Activated gamma-delta T cell treated with anti-CD3 and anti-CD28 coated beads, Interleukin-2, amount 50 U/mL, for 16 hours (primary cell): ENCODE measurements at regions not wholly inside any gene's neighbourhood (a gene's known extent, or its start where the extent isn't known, plus 50 kb on each side); places are given as distances from the start of the nearest gene placed in this dataset.

Experiments used
- DNase-seq: peaks from one replicate; pipeline ENCODE4 v3.0.0-alpha.2; 2020; ENCODE audit warnings: low read depth

DNA sequence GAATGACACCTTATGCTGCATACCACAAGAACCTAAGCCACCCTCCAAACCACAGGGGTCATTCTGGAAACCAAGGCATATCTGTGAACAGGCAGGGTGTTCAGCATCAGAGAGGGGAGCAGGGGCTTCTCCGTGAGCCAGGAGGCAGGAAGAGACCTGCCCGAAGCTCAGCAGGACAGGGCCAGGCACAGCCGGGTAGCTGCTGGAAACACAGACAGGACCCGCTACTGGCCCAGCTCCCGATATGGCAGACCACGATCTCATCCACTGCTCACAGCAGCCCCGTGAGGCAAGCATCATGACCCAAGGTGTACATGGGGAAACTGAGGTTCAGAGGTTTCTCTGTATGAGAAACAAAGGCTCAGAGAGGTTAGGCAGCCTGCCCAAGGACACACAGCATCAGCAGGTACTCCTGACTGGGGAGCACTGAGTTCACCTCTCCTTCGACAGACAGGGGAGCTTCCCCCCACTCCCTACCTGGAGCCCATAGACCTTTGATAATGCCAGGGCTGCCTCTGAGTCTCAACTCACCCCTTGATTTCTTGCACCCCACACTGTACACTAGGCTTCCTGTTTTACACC, 317.7 kb downstream of the MATN1 start:
- DNase-seq, result no peak

DNA sequence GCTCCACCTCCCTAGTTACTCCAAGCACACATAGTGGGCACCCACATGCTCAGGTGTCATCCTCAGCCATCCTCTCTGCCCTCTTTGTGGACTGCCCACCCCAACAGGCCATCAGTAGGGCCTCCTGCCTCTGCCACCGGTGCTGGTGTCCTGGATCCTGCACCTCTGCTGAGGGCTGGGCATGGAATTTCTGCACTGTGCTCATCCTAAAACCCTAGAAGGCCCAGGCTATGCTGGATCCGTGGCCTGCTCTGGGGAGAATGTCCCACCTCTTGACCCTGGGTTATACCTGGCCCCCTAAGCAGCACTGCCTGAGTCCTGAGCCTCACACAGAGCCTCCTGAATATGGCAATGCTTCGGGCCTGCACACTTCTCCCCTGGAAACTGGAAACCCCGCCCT, 318.3 kb downstream of the MATN1 start:
- DNase-seq, result no peak

DNA sequence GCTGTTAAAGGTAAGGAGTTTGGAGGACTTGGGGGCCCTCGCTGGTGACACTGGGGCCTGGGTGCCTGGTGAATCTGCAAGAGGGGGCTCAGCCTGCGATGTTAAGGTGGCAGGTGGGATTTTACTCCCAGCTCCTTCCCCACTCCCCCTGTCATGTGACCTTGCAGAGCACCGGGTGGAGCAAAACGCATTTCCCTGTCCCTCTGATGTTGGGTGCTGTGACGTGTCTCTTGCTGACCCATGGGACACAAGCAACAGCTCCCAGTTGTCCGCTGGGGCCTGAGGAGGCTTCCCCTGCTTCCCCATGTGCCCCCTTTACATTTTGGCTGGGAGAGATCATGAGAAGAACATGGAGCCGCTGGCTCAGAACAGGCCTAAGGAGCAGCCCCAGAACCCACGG, 319.0 kb downstream of the MATN1 start:
- no peak for DNase-seq

DNA sequence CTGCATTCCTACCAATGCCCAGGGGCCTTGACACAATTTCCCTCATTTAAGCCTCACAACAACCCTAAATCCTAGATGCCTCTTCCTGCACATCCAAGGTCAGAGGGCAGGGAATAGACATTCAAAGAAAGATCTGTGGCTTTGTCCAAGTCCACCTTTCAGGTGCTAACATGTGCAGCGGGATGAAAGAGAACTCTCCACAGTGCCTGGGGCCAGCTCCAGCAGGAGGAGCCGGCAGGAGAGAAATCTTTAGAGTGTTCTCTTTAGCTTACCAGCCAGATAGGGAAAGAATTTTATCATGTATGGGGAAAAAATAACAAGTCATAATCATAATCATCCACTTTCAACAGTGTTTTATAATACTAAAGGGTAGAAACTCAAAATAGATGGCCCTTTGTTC, 319.7 kb downstream of the MATN1 start:
- no peak for DNase-seq

DNA sequence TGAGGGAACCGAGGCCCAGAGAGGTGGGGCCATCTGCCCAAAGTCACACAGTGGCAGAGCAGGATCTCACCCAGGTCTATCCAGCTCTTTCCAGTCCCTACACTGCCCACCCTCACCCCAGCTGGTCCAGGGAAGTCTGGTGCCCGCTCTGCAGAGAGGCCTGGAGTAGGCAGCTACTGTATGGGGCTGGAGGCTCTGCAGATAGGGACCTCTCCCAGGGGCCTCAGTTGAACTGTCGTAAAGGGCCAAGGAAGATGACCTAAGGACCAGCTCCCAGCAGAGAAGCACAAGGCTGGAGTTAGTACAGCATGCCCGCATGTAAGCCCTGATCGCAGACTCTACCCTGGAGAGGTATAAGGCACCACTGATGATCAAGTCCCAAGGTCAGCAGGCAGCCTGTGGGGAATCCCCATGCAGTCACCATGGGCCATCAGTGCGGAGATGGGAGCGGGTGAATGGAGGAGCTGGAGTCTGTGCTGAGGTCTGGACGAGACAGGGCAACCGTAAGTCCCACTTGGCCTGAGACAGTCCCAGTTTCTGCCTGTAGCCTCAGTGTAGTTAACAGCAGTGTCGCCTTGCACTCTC, 320.2 kb downstream of the MATN1 start:
- DNase-seq, result no peak

DNA sequence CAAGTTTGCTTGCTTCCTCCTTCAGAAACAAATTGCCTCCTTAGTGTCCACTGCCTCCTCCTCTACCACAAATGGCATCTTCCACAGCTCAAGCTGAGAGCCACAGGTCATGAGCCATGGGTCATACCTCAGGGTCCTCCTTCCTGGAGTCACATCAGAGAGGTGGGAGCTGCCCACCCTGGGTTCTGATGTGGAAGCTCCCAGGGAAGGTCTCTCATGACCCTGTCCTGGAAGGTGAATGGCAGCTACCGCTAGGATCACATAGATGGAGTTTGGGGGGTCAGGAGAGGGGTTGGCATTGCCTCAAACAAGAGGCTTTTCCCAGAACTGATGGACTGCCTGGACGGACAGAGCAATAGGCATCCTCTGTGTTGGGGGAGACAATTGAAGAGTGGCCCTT, 321.4 kb downstream of the MATN1 start:
- no peak for DNase-seq

DNA sequence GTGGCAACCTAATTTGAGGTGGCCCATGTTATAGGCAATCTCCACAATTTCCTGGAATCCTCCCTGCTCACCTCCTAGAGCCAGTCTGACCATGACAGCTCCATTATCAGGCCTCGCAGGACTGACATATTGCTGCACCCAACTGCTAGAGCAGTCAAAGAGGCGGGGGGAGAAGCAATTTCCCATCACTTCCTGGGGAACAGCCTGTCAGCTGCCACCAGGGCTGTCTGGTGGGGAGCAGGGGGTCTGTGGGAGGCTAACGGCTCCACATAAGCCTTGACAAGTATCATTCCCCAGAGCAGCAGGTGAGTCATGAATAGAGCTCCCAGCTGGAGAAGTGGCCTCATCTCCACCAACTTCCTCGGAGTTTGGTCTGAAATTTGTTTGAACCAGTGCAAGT, 322.9 kb downstream of the MATN1 start:
- no peak for DNase-seq

DNA sequence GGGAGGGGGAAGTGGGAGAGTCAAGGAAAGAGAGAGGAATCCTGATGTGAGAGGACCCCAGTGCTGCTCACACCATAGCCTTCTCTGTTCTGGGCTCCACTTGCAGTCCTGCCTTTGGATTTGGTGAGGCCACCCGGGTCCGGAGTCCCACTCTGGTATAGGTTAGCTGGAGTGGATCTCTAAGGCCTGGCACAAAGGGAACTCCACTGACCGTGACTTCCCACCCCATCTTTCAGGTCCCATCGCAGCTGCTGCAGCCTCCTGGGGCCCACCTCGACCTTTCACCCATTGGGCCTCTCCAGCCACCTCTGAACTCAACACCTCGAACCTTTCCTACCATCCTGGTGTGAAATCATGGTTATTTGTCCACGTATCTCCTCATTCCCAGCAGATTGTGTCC, 324.4 kb downstream of the MATN1 start:
- DNase-seq, result no peak

DNA sequence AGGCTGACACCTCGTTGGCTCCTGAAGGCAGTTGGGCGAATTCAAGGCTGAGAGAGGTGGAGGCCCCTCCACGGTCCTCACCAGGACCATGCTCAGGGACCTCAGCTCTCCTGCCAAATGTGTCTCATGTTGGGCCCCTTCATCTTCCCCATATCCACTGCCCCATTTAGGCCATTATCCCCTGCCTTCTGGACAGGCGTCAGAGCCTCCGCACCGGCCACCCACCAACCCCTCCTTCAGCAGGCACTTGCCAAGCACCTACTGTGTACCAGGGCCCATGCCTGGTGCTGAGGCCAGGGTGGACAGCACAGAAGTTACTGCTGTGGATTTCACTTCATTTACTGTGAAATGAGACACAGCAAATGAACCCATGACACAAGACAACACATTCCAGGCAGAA, 325.8 kb downstream of the MATN1 start:
- DNase-seq, result no peak

DNA sequence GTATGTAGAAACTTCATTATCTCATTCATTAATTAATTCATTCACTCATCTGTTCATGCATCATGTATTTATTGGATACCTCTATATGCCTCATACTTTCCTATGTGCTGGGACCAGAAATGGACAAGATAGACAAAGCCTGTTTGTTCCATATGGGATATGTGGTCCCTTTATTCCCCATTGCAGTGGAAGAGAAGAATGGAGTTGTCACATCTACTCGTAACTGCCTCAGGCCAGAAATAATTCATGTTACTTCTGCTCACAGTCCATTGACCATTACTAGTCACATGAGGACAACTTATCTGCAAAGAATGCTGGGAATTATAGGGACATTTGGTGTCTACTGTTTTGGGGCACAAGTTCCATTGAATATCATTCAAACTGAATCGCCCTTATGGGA, 327.8 kb downstream of the MATN1 start:
- no peak for DNase-seq

DNA sequence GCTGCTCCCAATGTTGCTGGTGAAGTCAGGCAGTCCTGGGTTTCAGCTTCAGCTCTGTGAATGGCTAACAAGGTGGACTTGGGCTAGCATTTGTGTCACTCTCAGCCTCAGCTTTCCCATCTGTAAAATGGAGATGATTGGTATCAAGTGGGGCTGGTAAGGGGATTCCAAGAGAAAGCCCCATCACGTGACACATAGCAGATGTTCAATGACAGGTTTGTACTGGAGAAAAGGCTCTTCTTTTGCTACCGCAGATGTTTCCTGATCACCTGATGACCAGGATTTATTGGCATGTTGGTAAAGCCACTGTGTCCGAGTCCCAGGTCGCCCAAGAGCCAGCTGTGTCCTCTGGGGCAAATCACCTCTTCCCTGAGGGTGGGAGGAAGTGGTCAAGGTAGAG, 335.0 kb downstream of the MATN1 start:
- no peak for DNase-seq

DNA sequence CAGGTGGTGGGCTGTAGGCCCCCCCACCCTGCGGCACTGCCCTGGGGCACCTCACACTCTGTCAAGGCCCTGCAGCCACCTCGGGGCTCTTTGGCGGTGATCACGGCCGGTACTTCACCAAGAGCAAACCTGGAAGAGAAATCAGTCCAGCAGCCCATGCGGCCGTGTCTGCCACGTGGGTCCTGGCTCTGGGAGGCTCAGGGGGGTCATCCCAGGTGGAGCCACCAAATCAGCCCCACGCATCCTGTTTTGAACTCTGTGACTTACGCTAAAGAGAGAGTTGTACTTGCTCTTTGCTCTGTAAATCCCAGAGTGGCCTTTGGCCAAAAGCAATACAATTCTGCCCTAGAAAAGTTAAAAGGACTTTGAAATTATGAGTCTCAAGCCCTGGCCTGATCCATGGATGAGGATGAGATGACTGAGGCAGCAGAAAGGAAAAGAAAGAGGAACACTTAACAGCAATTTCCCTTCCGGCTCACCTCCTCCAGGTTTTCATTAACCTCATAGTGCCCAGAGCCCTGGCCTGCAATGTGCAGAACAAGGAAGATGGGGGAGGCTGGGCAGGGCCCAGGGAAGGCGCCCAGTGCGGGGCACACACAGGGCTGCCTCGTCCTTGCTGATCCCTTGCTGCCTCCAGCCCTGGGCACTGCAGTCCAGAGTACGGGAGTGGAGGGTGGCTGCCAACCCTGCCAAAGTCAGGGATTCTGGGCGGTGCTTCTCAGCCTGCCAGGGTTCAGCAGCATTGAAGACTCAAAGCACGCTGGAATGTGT, 337.0 kb downstream of the MATN1 start:
- DNase-seq, result no peak

DNA sequence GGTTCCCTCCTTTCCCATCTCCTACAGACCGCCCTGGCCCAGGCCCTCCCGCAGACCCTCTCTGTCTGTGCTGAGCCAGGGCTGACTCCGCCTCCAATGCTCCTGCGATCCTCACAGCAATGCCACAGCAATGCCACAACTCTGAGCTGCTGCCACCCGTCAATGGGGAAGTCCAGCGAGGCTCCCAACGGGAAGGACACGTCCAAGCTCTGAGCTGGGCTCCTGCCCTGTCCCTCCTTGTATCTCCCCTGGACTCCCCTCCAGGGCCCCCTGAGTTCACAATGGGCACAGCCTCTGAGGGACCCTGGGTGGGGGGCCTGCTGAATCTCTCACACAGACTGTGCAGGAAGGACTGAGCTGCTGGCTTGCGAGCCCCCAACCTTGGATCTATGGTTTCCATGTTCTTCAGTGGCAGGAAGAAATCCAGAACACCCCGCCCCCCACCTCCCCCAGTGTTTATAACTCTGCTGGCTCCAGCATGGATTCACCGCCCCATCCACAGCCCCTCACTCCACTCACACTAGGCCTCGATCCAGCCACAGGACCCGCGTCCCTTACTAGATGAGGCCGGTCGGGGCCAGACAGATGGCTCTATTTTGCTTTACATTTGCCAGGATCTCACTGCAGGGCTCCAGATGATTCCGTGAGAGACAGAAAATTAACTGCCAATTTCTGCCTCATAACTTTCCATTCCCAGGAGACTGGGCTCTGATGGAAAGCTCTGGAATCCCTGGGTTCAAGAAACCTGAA, 338.0 kb downstream of the MATN1 start:
- DNase-seq, result no peak

DNA sequence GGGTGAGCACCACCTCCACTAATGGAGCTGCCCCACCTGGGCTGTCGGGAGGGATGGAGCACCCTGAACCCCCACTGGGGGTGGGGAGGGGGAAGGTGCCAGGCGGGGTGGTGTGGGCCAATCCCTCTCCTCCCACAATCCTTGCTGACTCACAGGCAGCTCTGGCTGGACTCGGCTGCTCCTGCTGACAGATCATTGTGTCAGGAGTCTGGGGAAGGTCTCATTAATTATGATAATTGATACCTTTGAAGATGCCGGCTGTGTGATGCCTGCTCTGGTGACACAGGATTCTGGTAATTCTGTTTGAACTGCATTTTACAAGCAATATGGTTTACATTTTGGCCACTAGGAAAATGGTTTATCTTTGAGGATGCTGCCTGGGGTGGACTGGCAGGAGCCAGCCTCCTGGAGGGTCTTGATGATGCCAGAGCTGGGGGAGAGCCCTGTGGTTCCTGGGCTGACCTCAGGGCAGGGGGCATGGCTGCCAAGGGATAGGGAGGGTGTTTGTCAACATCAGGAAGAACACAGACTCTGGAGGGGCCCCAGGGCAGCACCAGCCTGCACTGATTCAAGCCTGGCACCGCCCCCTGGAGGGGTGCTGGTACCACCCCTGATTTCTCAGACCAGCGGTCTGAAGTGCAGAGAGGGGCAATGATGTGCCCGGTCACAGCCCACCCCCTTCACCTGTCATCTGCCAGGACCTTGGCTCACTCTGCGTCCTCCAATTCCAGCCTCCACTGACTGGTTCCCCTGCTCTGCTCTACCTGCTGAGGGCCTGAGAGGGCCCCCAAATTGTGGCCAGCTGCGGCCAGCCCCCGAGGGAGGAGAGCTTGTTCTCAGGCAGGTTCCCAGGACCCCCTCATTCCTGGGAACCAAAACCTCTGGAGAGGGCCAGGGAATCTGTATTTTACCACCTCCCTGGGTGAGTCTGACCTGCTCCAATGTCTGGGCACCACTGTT, 338.8 kb downstream of the MATN1 start:
- no peak for DNase-seq

DNA sequence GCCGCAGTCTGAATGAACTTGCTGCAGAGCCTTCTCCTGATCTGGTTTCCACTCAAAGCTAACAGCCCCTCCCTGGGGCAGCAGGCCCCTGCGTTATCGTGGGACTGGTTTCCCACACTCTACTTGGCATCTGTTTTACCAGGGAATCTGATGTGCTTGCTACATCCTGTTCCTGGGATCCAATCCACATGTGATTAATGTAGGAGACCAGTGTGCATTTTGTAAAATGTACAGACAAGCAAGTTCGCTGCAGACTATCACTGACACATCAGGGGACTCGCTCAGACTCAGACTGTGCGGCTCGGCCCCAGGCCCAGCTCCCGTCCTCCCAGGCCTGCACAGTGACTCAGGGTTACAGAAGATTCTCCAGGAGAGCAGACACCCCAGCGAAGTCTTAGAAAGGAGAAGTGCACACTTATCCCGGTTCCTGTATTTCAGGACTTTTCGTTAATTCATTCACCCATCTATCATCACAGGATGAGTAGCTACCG, 340.1 kb downstream of the MATN1 start:
- no peak for DNase-seq

DNA sequence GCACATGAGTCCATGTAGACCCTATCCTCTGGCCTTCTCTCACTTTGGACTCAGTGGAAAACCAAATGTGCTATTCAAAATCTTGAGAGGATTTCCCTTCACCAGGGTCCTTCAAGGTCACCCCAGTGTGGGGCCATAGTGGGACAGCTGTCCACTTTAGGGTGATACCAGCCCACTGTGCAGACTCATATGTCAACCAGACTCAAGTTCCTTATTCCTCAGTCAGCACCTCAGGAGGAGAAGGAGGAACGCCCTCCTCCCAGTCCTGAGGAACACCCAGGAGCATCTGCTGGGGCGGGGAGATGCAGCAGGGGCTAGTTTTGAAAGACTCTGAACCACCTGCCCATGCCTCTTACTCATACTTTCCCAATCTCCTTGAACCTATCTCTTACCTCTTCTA, 340.9 kb downstream of the MATN1 start:
- no peak for DNase-seq

DNA sequence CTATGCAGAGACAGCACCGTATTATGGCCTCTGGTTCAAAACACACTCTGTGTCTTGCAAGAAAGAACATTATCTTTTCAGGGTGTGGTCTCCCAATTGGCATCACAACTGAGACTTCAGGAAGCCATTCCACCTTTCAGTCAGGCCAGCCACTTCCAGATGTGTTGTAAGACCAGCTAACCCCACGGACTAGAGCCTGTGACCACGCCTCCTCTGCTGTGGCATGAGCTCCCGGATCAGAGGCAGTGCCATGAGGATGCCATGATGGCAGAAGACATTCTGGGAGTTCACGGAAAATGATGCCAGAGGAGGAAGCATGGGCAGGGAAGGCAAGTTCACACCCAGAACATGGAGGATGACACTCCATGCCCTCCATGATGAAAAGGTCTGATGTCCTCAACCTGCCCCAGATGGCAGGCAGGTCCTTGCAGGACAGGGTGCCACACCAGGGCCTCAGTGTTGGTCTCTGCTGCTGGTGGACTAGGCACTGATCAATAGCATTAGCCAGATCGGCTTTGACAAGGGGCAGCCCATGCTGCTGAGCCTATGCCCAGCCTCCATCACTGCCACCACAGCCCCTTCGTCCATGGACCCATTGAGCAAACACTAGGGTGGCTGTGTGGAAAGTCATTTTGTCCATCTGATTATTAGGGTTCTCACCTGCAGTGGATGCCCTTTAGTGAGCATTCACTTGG, 341.6 kb downstream of the MATN1 start:
- DNase-seq, result no peak

DNA sequence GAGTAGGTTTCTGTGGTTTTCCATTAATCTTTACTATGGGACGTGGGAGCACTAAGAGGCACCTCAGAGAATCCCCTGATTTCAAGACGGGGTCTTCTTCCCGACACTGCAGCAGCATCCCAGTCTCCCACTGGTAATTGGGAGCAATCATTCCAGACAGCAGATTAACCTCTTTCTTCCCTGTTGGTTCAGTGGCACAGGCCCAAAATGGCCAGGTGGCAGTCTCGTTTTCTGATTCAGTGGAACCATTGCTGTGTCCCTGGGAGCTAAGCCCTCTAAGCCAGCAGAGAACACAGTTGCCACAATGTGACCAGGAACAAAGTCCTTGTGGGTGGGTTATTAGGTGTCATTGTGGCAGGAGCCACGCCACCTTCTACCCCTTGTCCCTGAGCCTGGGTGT, 342.1 kb downstream of the MATN1 start:
- DNase-seq, result no peak

DNA sequence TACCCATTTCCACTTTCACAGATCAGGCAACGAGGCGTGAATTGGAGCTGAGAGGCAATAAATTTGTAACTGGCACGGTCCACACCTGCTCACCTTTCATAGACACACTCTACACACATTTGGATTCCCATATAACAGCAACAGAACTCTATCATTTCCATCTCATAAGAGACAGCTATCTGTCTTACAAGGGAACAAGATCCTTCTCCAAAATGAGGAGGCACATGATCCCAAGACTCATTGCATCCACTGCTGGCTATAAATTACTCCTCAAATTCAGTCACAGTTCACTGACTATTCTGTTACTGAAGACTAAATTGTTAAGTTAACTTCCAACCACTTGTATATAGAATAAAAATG, 342.8 kb downstream of the MATN1 start:
- no peak for DNase-seq

DNA sequence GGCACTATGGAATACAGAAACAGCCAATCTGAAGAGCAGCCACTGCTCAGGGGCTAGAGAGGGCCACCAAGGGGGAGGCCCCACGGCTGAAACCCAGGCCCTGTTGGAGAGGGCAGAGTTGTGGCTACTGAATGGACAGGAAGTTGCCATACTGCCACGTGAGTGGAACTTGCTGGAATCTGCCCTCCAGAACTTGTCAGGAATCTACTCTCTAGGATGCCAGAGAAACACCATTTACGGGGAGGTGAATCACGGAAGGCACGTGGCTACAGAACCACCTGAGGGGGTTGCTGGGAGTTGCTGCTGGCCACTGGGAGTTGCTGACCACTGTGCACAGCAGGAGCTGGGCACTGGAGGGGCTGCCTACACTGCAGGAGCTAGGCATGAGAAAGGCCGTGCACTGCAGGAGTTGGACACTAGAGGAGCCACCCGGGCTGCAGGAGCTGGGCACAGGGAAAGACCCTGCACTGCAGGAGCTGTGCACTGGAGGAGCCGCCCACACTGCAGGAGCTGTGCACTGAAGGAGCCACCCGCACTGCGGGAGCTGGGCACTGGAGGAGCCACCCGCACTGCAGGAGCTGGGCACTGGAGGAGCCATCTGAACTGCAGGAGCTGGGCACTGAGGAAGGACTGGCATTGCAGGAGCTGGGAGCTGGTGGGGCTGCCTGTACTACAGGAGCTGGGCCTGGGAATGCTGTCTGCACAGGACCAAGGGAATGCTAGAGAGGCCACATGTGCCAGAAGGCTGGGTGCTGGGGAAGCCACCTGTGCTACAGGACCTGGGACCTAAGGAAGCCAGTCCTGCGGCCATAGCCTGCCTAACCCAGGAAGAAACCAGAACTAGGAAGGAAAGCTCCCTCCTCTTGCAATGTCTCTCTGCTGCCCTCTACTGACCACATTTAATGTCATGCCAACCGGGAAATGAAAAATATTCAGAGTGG, 343.4 kb downstream of the MATN1 start:
- peak; percentile 12 for DNase-seq
